Erythroblast (primary cell): ENCODE measurements at regions not wholly inside any gene's neighbourhood (a gene's known extent, or its start where the extent isn't known, plus 50 kb on each side); places are given as distances from the start of the nearest gene placed in this dataset.

Source experiments
- GATA1 ChIP-seq: IDR thresholded peaks from 2 replicates; pipeline ENCODE4 v1.6.1; 2011; ENCODE audit warnings: low read depth, mild to moderate bottlenecking, control low read depth, low read length, moderate library complexity
- POLR2A ChIP-seq: IDR thresholded peaks from 2 replicates; pipeline ENCODE4 v1.6.1; 2011; ENCODE audit warnings: mild to moderate bottlenecking, low read length

GRCh38 chr20:21601799-21602198 is 87.9 kb upstream of the NKX2-2 start:
- TF ChIP-seq POLR2A (no peak), GATA1 (no peak)
